Inflammatory macrophage (primary cell): ENCODE measurements at regions not wholly inside any gene's neighbourhood (a gene's known extent, or its start where the extent isn't known, plus 50 kb on each side); places are given as distances from the start of the nearest gene placed in this dataset.
A peak's percentile ranks its signal among the peaks of the same experiment; 100 is the strongest.
"Not testable (repeated sequence)": the region's sequence is repeated elsewhere in the genome, so short reads cannot be mapped to it uniquely, and the experiment has no call there.

ENCODE experiments used
- DNase-seq, 2 donors: peaks; one replicate each; pipeline ENCODE4 v3.0.0-alpha.2; 2020 to 2022

GRCh38 chr1:10914056-10914455, 98.4 kb upstream of the TARDBP start:
- no peak for DNase-seq

- DNase-seq: no peak
Observed at GRCh38 chr1:10915594-10915993, 96.9 kb upstream of the TARDBP start.

- no peak for DNase-seq
Observed at GRCh38 chr1:10916311-10916710, 96.1 kb upstream of the TARDBP start.

- peak; percentile 6 to 33 for DNase-seq
Observed at GRCh38 chr1:10916991-10917390, 95.5 kb upstream of the TARDBP start.

- DNase-seq: peak; percentile 10 to 25
Observed at GRCh38 chr1:10917513-10918454, 94.7 kb upstream of the TARDBP start.

- no peak for DNase-seq
Observed at GRCh38 chr1:10918531-10918930, 93.9 kb upstream of the TARDBP start.

GRCh38 chr1:10920063-10920626, 92.3 kb upstream of the TARDBP start:
- no peak for DNase-seq

- DNase-seq: not testable (repeated sequence)
Observed at GRCh38 chr1:10922315-10923060, 90.0 kb upstream of the TARDBP start.

GRCh38 chr1:10924030-10924429, 88.4 kb upstream of the TARDBP start:
- no peak for DNase-seq

GRCh38 chr1:10928654-10929053, 83.8 kb upstream of the TARDBP start:
- DNase-seq: no peak

- no peak for DNase-seq
Observed at GRCh38 chr1:10932088-10932487, 80.4 kb upstream of the TARDBP start.

- no peak for DNase-seq
Observed at GRCh38 chr1:10934150-10934818, 78.2 kb upstream of the TARDBP start.

- DNase-seq: no peak
Observed at GRCh38 chr1:10935246-10935645, 77.2 kb upstream of the TARDBP start.

- DNase-seq: no peak
Observed at GRCh38 chr1:10935724-10936123, 76.7 kb upstream of the TARDBP start.

- no peak for DNase-seq
Observed at GRCh38 chr1:10936998-10937901, 75.2 kb upstream of the TARDBP start.

- DNase-seq: no peak
Observed at GRCh38 chr1:10938741-10939417, 73.6 kb upstream of the TARDBP start.

- peak in 1 of 2 donors; percentile 21 for DNase-seq
Observed at GRCh38 chr1:10939654-10940450, 72.6 kb upstream of the TARDBP start.

GRCh38 chr1:10940451-10940804, 72.0 kb upstream of the TARDBP start:
- no peak for DNase-seq

GRCh38 chr1:10940838-10941237, 71.6 kb upstream of the TARDBP start:
- no peak for DNase-seq

GRCh38 chr1:10941891-10942541, 70.4 kb upstream of the TARDBP start:
- DNase-seq: peak; percentile 16 to 46
